GM19463 (cell line): ENCODE measurements at regions not wholly inside any gene's neighbourhood (a gene's known extent, or its start where the extent isn't known, plus 50 kb on each side); places are given as distances from the start of the nearest gene placed in this dataset.
"Not testable (repeated sequence)": the region's sequence is repeated elsewhere in the genome, so short reads cannot be mapped to it uniquely, and the experiment has no call there.

ENCODE experiments used
- ATAC-seq: cut with Tn5 transposase; IDR thresholded peaks from one replicate; pipeline ENCODE4 v1.9.1; 2021; ENCODE audit warnings: mild to moderate bottlenecking, moderate library complexity; ENCODE audit not compliant: unreplicated experiment

- ATAC-seq: no peak
Observed at GRCh38 chr6:141976994-141977393, 155.7 kb upstream of the GJE1 start.

GRCh38 chr6:141969768-141970415 lies 162.8 kb upstream of the GJE1 start:
- ATAC-seq: not testable (repeated sequence)

- ATAC-seq: no peak
Observed at GRCh38 chr6:141969201-141969600, 163.5 kb upstream of the GJE1 start.

DNA sequence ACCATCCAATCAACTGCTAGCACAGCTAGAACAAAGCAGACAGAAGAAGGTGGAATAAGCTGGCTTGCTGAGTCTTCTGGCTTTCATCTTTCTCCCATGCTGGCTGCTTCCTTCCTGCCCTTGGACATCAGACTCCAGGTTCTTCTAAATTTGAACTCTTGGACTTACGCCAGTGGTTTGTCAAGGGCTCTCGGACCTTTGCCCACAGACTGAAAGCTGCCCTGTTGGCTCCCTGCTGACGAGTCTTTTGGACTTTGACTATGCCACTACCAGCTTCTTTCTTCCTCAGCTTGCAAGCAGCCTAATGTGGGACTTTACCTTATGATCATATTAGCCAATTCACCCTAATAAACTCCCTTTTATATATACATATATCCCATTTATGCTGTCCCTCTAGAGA lies 164.1 kb upstream of the GJE1 start:
- ATAC-seq: no peak

DNA sequence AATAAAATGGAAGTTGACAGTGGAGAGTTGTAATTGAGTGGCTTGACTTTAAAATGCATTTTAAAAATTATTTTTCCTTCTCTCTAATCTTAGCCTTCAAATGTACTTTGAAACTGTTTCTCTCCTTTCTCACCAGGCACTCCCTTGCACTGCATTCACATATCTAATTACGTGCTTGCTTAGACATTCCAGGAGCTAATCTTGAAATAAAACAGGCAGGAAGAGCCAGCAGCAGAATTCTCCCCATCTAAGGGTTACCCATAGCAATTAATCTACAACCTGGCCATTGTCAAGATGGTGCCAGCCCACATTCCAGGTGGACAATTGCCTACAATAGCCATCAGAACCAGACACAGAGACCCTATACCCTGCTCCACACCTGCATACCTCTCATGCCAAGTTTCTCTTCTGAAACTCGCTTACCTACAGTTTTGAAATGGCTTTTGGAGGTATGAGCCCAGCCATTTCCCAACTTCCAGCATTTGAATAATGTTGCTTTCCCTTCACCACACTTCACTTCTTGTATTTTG lies 167.6 kb upstream of the GJE1 start:
- ATAC-seq: no peak

GRCh38 chr6:141963543-141964295 lies 169.0 kb upstream of the GJE1 start:
- ATAC-seq: no peak

- ATAC-seq: no peak
Observed at GRCh38 chr6:141957271-141957670, 175.5 kb upstream of the GJE1 start.

DNA sequence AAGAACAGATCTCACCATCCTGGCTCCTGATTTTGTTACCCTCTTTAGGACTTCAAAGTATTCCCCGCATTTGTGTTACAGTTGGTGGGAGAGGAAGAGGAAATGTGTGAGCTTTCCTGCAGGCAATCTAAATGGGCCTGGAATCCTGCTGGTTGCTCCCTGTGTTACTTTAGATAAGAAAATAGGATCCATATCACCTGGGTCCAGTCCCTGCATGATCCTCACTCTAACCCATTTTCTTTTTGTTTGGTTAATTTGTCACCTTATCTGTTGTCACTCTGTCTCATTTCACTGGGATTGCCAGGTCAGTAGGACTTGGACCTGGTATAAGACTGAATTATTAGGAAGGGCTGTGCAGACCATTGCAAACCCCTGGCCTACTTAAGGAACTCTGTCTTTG lies 175.9 kb upstream of the GJE1 start:
- no peak for ATAC-seq

GRCh38 chr6:141956046-141956761 lies 176.5 kb upstream of the GJE1 start:
- no peak for ATAC-seq

GRCh38 chr6:141953072-141953471 lies 179.7 kb upstream of the GJE1 start:
- ATAC-seq: no peak

GRCh38 chr6:141946502-141946901 lies 186.2 kb upstream of the GJE1 start:
- no peak for ATAC-seq

DNA sequence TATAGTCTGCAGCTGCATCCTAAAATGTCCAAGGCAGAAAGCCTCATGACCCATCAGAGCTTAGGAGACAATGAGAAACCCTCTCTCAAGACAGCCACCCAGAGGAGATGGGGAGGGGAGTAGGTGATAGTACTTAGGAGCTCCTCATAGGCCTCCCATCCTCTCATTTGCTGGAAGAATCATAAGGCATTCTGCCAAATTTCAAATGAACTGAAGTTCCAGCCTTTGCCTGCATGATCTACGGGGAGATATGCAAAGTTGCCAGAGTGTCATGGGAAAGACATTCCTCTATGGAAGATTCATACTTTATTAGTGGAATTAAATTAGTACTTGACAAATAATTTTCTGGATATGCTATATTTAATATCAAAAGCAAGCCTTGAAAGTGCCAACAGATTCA lies 194.1 kb upstream of the GJE1 start:
- no peak for ATAC-seq

GRCh38 chr6:141932685-141933084 lies 200.0 kb upstream of the GJE1 start:
- no peak for ATAC-seq

- ATAC-seq: peak; percentile 82
Observed at GRCh38 chr6:141926200-141926900, 206.4 kb upstream of the GJE1 start.

GRCh38 chr6:141925001-141925400 lies 207.7 kb upstream of the GJE1 start:
- ATAC-seq: no peak

DNA sequence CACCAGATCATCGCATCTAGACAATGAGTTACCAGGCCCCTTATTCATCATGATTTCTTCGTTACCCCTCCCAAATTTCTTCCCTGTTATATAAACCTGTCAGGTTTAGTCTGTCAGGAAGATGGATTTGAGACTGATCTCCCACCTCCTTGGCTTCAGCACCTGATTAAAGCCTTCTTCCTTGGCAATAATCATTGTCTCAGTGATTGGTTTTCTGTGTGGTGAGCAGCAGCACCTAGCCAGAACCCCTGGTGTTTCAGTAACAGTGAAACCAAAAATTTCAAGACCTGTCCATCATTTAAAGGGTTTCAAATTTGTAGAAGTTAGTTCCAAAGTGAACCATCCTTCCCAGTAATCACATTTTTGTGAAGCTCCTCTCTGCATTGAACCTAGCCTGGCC lies 209.8 kb upstream of the GJE1 start:
- no peak for ATAC-seq

DNA sequence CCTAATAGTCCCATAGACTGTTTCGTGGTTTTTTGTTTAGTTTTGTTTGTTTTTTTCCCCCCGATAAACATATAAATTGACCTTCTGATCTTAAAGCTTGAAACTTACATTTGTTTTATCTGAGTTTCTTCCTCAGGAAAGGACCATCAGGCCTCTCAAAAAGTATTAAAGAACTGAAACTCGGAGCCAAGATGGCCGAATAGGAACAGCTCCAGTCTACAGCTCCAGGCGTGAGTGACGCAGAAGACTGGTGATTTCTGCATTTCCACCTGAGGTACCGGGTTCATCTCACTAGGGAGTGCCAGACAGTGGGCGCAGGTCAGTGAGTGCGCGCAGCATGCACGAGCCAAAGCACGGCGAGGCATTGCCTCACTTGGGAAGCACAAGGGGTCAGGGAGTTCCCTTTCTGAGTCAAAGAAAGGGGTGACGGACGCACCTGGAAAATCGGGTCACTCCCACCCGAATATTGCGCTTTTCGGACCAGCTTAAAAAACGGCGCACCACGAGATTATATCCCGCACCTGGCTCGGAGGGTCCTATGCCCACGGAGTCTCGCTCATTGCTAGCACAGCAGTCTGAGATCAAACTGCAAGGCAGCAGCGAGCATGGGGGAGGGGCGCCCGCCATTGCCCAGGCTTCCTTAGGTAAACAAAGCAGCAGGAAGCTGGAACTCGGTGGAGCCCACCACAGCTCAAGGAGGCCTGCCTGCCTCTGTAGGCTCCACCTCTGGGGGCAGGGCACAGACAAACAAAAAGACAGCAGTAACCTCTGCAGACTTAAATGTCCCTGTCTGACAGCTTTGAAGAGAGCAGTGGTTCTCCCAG lies 215.8 kb upstream of the GJE1 start:
- ATAC-seq: not testable (repeated sequence)

DNA sequence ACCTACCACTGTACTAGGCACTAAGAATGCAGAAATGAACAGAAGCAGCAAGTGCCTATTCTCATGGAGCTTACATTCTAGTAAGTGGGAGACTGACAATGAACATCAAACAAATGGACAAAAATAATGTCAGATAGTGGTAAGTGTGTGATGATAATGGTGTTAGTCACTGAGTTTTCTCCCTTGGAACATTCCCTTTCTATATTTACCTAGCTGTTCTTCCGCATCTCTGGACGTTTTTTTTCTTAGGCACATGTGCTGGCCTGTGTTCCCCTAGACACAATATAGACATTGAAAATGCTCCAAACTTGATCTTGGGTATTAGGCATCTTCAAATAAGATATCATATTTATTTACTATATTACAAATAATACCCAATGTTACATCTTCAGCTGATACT lies 218.1 kb upstream of the GJE1 start:
- ATAC-seq: no peak

DNA sequence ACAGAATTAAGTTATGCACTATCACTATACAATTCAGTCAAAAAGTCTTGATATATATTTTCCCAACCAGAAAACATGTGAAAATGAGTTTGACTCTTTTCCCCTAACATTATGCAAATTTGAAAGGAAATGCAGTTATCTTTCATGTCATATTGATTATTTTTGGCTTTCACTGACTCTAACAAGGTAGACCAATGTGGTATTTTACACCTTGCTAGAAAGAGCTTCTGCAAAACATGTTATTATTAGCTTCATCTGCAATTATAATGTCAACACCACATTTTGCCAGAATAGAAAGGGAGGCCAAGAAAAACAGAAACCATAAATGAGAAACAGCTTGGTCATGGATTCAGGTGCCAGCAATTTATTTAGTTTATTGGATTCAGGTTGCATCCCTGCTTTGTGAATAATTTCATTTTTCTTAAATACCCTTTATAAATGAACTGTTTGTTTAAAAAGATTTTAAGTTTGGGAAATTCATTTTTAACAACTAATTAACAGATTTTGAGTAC lies 226.1 kb upstream of the GJE1 start:
- ATAC-seq: no peak

DNA sequence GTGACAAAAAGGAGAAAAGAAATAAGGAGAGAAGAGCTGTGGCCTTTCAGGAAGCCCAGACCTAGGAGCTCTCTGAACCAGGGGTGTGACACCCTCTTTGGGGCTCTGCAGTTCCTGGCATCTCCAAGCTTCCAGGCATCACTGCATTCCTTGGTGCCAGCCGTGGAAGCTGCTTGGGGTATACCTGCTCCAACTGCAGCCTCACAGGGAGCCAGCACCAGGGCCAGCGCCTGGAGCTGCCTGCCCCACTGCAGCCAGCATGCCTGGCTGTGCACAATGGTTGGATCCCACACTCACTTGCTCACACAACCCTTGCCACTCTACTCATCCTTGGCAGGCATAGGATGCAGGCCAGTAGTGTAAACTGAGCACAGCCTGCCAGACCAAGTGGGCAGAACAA lies 242.1 kb upstream of the GJE1 start:
- ATAC-seq: no peak
